Fibroblast of lung (primary cell): ENCODE measurements at regions not wholly inside any gene's neighbourhood (a gene's known extent, or its start where the extent isn't known, plus 50 kb on each side); places are given as distances from the start of the nearest gene placed in this dataset.

Experiments
- DNase-seq, 2 donors: peaks; one replicate each; pipeline versions ENCODE4 v3.0.0 to v3.0.0-alpha.2; 2010; ENCODE audit warnings: low read depth in 2 of 2
- H2AFZ ChIP-seq: 2 replicates; pipeline ENCODE4 v1.5.1; 2012; ENCODE audit warnings: low read length, control low read depth, inconsistent platforms
- H3K27ac ChIP-seq: 2 replicates; pipeline ENCODE4 v1.5.1; 2011; ENCODE audit warnings: low read length, control low read depth; ENCODE audit not compliant: insufficient read depth
- H3K27me3 ChIP-seq: 2 replicates; pipeline ENCODE4 v1.5.1; 2011; ENCODE audit warnings: mild to moderate bottlenecking, low read length; ENCODE audit not compliant: control insufficient read depth, insufficient read depth
- H3K36me3 ChIP-seq: 2 replicates; pipeline ENCODE4 v1.5.1; 2011; ENCODE audit warnings: low read length; ENCODE audit not compliant: control insufficient read depth, insufficient read depth
- H3K4me1 ChIP-seq: 2 replicates; pipeline ENCODE4 v1.5.1; 2011; ENCODE audit warnings: low read length; ENCODE audit not compliant: control insufficient read depth, insufficient read depth; ENCODE audit errors: extremely low read depth
- H3K4me2 ChIP-seq: 2 replicates; pipeline ENCODE4 v1.5.1; 2011; ENCODE audit warnings: low read length, control low read depth; ENCODE audit not compliant: insufficient read depth; ENCODE audit errors: extremely low read depth
- H3K4me3 ChIP-seq, 4 experiments: fragments of 200-600 bp in 1 of 4; sonication (generic) in 1 of 4; replicated peaks in 1 of 4; 2 replicates each; pipeline ENCODE4 v1.5.1; 2011 to 2016; ENCODE audit warnings: low read length in 4 of 4, low read depth in 3 of 4, mild to moderate bottlenecking in 3 of 4, control low read depth in 2 of 4, inconsistent platforms in 1 of 4, mixed read lengths in 1 of 4; ENCODE audit not compliant: insufficient read depth in 1 of 4; ENCODE audit errors: control extremely low read depth in 1 of 4
- H3K79me2 ChIP-seq: 2 replicates; pipeline ENCODE4 v1.5.1; 2012; ENCODE audit warnings: mild to moderate bottlenecking, low read length, inconsistent platforms; ENCODE audit not compliant: control insufficient read depth, insufficient read depth
- H3K9ac ChIP-seq: 2 replicates; pipeline ENCODE4 v1.5.1; 2011; ENCODE audit warnings: mild to moderate bottlenecking, low read length, control low read depth; ENCODE audit not compliant: insufficient read depth
- H3K9me3 ChIP-seq: 2 replicates; pipeline ENCODE4 v1.5.1; 2012; ENCODE audit warnings: low read depth, low read length; ENCODE audit not compliant: control insufficient read depth, insufficient read depth
- H4K20me1 ChIP-seq: 2 replicates; pipeline ENCODE4 v1.5.1; 2011; ENCODE audit warnings: low read length; ENCODE audit not compliant: control insufficient read depth, insufficient read depth; ENCODE audit errors: extremely low read depth
- EZH2 ChIP-seq: IDR thresholded peaks from 2 replicates; pipeline ENCODE4 v1.5.1; 2012; ENCODE audit warnings: low read length, control low read depth, mild to moderate bottlenecking; ENCODE audit errors: missing control alignments
- TF ChIP-seq, protein P1 (sequence below), 2 donors: IDR thresholded peaks in 1 of 2; conservative IDR thresholded peaks in 1 of 2; 1 replicate in 1 of 2; 2 replicates in 1 of 2; pipeline ENCODE4 v1.5.1; 2011 to 2012; ENCODE audit warnings: low read length in 2 of 2, control low read depth in 1 of 2, inconsistent platforms in 1 of 2, low read depth in 1 of 2, mild to moderate bottlenecking in 1 of 2

DNA sequence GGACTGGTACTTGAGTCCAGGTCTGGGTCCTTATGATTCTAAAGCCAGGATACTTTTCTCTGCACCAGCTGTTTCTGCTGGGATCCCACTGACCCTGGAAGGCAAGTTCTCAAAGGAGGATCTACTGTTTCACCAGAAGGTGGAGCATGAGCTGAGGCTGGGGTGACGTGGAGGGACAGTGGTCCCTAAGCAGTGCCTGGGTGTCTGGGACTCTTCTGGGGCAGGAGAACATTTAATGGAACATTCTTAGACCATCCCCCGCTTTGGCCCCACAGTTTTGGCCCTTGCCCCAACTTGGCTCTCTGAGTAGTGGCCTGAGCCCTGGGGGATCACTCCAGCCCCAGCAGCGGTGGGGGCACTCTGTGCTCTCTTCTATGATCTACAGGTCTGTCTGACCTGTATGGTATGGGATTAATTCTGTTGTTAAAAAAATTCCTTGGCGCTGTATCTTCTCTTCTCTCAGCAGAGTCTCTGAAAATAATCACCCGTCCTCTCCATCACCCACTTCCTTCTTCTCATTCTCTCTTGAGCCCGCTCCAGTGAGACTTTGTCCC lies 60.3 kb upstream of the CSF3R start:
- Histone ChIP-seq H3K27ac (no peak overlapping the region), H3K27me3 (no peaks in the 10 kb centered on the region), H2AFZ (no peak overlapping the region), H3K79me2 (no peaks in the 10 kb centered on the region), H3K4me1 (no peaks in the 10 kb centered on the region), H3K9me3 (no peaks in the 10 kb centered on the region), H3K4me3 (no peak overlapping the region), H3K36me3 (no peaks in the 10 kb centered on the region), H3K4me2 (no peak overlapping the region), H3K9ac (no peak overlapping the region), H4K20me1 (no peaks in the 10 kb centered on the region)
- TF ChIP-seq EZH2: no peak
- TF ChIP-seq, protein P1, sequence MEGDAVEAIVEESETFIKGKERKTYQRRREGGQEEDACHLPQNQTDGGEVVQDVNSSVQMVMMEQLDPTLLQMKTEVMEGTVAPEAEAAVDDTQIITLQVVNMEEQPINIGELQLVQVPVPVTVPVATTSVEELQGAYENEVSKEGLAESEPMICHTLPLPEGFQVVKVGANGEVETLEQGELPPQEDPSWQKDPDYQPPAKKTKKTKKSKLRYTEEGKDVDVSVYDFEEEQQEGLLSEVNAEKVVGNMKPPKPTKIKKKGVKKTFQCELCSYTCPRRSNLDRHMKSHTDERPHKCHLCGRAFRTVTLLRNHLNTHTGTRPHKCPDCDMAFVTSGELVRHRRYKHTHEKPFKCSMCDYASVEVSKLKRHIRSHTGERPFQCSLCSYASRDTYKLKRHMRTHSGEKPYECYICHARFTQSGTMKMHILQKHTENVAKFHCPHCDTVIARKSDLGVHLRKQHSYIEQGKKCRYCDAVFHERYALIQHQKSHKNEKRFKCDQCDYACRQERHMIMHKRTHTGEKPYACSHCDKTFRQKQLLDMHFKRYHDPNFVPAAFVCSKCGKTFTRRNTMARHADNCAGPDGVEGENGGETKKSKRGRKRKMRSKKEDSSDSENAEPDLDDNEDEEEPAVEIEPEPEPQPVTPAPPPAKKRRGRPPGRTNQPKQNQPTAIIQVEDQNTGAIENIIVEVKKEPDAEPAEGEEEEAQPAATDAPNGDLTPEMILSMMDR (conservative IDR thresholded peaks at IDR 0.05 in 1 of 2, IDR thresholded peaks at IDR 0.05 in 1 of 2; ENCODE audit: low read depth in 1 of 2, low read length in 2 of 2): no peak
- no peak for DNase-seq

DNA sequence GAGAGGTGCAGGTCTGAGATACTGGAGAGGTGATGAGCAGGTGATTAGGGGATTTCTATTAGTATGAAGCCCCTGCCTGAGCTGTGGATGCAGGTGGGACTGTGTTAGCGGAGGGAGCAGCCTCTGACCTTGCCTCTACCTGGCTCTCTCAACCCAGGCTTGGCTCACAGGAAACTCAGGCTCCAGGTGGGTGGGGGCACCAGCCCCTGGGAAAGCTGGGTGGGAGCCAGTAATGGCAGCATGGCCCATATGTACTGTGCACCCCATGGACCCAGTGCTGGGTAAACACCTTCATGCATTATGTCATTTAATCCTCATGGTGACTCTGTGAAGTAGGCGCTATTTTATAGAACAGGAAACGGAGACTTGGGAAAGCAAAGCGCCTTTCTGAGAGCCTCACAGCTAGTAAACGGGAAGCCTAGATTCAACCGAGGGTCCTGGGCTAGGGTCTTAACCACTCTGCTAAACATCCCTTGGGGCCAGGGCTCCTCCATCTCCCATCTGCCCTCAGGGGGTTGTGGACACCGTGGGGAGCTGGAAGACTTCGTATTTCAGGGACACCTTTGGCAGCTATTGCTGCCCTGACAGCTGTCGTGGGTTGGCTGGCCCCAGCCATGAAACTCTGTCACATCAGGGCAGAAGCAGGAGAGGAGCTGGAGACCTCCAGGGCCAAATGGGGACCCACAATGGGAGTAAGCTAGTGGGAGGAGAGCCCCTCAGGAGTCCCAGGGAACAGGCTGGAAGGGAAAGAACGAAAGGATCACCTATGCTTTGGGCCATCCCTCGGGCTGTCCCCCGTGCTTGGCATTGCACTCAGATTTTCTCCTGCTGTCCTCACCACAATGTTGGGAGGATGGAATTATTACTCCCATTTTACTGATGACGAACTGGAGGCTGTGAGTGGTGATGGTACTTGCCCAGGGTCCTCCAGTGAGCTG lies 59.6 kb upstream of the CSF3R start:
- no peak overlapping the region for H2AFZ ChIP-seq
- H3K36me3 ChIP-seq: no peaks in the 10 kb centered on the region
- no peaks in the 10 kb centered on the region for H3K79me2 ChIP-seq
- H3K27ac ChIP-seq: no peak overlapping the region
- no peaks in the 10 kb centered on the region for H3K9me3 ChIP-seq
- DNase-seq: no peak
- H3K9ac ChIP-seq: no peak overlapping the region
- H4K20me1 ChIP-seq: no peaks in the 10 kb centered on the region
- TF ChIP-seq, protein P1 (conservative IDR thresholded peaks at IDR 0.05 in 1 of 2, IDR thresholded peaks at IDR 0.05 in 1 of 2; ENCODE audit: low read depth in 1 of 2, low read length in 2 of 2): no peak
- TF ChIP-seq EZH2: no peak
- H3K27me3 ChIP-seq: no peaks in the 10 kb centered on the region
- no peak overlapping the region for H3K4me3 ChIP-seq
- H3K4me1 ChIP-seq: no peaks in the 10 kb centered on the region
- no peak overlapping the region for H3K4me2 ChIP-seq

DNA sequence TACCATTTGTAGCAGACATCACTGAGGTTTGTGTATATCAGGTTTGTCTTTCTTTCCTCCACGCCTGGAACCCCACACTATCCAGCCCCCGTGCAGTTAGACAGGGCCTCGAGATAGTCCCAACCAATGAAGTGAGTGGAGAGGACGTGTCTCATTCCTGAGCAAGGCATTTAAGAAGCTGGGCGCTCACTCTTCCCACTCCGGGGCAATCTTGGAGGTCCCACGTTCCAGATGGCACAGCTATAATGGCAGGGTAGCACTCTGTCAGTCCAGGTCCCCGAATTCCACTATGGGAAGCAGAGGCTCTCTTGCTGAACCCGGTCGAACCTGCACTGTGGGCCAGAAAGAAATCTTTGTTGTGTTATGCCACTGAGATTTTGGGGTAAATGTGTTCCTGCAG lies 57.3 kb upstream of the CSF3R start:
- H3K36me3 ChIP-seq: no peaks in the 10 kb centered on the region
- no peaks in the 10 kb centered on the region for H4K20me1 ChIP-seq
- DNase-seq: no peak
- H3K27ac ChIP-seq: no peak overlapping the region
- H3K4me3 ChIP-seq: no peak overlapping the region
- no peak overlapping the region for H2AFZ ChIP-seq
- H3K9me3 ChIP-seq: no peaks in the 10 kb centered on the region
- no peaks in the 10 kb centered on the region for H3K4me1 ChIP-seq
- no peaks in the 10 kb centered on the region for H3K79me2 ChIP-seq
- no peaks in the 10 kb centered on the region for H3K27me3 ChIP-seq
- TF ChIP-seq, protein P1 (conservative IDR thresholded peaks at IDR 0.05 in 1 of 2, IDR thresholded peaks at IDR 0.05 in 1 of 2; ENCODE audit: low read depth in 1 of 2, low read length in 2 of 2): no peak
- TF ChIP-seq EZH2: no peak
- H3K9ac ChIP-seq: no peak overlapping the region
- no peak overlapping the region for H3K4me2 ChIP-seq
